Natural killer cell treated with Interleukin-12 subunit alpha and Interleukin-12 subunit beta and Interleukin-15 and Interleukin-18, amount 100 ng/mL, for 72 hours (primary cell): ENCODE measurements at regions not wholly inside any gene's neighbourhood (a gene's known extent, or its start where the extent isn't known, plus 50 kb on each side); places are given as distances from the start of the nearest gene placed in this dataset.
"Not testable (repeated sequence)": the region's sequence is repeated elsewhere in the genome, so short reads cannot be mapped to it uniquely, and the experiment has no call there.

Experiments used
- ATAC-seq, 2 donors: fragments of 150-1000 bp; cut with Tn5 transposase in 1 of 2; sonication (Bioruptor Pico), chemical (Tn5 transposase) in 1 of 2; 2 replicates each; pipeline ENCODE4 v1.10.0; 2021
- DNase-seq: peaks from one replicate; pipeline ENCODE4 v3.0.0; 2022; ENCODE audit warnings: low spot score
- H3K27ac Mint-ChIP-seq, 2 donors: 1 replicate in 1 of 2; 2 replicates in 1 of 2; pipeline ENCODE4 v1.8.0; 2022; ENCODE audit warnings: mixed read lengths in 2 of 2, mild to moderate bottlenecking in 1 of 2, moderate library complexity in 1 of 2
- H3K27me3 Mint-ChIP-seq, 2 donors: 1 replicate in 1 of 2; 2 replicates in 1 of 2; pipeline ENCODE4 v1.8.0; 2022; ENCODE audit warnings: mixed read lengths in 2 of 2
- H3K36me3 Mint-ChIP-seq: one replicate; pipeline ENCODE4 v1.8.0; 2022; ENCODE audit warnings: mixed read lengths
- H3K4me1 Mint-ChIP-seq, 2 donors: 1 replicate in 1 of 2; 2 replicates in 1 of 2; pipeline ENCODE4 v1.8.0; 2022; ENCODE audit warnings: low read depth in 2 of 2, mixed read lengths in 2 of 2, mild to moderate bottlenecking in 1 of 2
- H3K4me3 Mint-ChIP-seq: one replicate; pipeline ENCODE4 v1.8.0; 2022; ENCODE audit warnings: mixed read lengths
- H3K9me3 Mint-ChIP-seq: 2 replicates; pipeline ENCODE4 v1.8.0; 2022; ENCODE audit warnings: mixed read lengths

DNA sequence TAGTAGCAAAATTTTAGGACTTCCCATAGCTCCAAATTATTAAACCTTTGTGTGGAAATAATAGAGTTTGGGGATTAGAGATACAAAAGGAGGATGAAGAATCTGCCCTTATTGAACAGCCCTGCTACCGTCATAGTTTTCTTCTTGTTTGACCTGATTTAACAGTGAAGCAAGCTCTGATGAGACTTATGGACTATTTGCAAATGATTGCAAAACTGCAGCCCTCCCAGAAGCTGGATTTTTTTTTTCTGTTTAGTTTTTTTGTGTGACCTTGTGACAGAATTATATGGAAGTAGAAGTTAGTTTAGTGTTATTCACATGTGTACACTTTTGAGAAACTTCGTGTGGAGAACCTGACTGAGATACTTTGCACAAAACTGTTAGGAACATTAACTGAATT is 267.8 kb downstream of the KCNRG start:
- H3K9me3 Mint-ChIP-seq = peaks cover 6% of the 10 kb centered on the region
- H3K4me3 Mint-ChIP-seq = peak overlapping the region; percentile 16
- H3K27me3 Mint-ChIP-seq = peaks cover 0 to 4% of the 10 kb centered on the region in 2 donors
- H3K4me1 Mint-ChIP-seq = peaks cover 35 to 52% of the 10 kb centered on the region in 2 donors
- ATAC-seq = no peak
- peaks cover 16% of the 10 kb centered on the region for H3K36me3 Mint-ChIP-seq
- no peak for DNase-seq
- H3K27ac Mint-ChIP-seq = no peak overlapping the region

DNA sequence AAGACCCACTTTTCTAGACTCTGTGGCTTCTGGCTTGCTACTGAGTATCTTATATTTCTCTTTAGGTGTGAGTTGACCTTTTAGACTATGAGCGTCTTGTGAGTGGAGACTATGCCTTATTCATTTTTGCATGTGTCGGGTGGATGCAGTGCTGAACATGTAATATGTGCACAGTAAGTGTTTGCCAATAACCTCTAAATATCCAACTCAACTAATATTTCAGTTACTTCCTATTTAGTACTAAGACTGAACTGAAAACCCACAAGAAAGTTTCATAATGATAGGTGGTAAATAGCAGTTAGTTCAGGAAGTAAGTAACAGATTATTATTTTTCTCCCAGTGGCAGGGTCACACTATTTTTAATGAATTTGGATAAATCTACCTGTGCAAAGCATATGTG is 269.3 kb downstream of the KCNRG start:
- peaks cover 40 to 60% of the 10 kb centered on the region in 2 donors for H3K4me1 Mint-ChIP-seq
- H3K27me3 Mint-ChIP-seq = peaks cover 0 to 4% of the 10 kb centered on the region in 2 donors
- H3K36me3 Mint-ChIP-seq = peaks cover 16% of the 10 kb centered on the region

DNA sequence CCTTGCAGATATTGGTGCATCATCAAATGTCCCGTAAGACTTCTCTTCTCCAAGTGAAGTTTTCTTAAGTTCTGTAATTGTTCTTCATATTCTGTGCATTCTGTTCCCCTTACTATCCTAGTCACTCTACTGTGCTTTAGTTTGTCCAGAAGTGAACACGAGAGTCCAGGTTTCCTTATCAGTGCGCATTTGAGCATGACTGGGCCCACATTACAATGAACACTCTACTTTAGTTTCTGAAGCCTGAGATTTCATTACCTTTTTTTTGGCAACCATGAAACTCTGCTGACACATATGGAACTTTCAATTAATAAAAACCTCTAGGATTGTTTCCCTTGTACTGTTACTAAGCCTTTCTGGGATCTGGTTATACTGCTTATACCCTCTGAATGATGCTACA is 270.0 kb downstream of the KCNRG start:
- Mint-ChIP-seq H3K4me3 (peak overlapping the region; percentile 80), H3K9me3 (peaks cover 6% of the 10 kb centered on the region), H3K36me3 (peaks cover 16% of the 10 kb centered on the region), H3K27me3 (no peaks in the 10 kb centered on the region), H3K27ac (peak overlapping the region; percentile 77 to 78), H3K4me1 (peaks cover 47 to 62% of the 10 kb centered on the region in 2 donors)
- DNase-seq (no peak), ATAC-seq (no peak)

More for the DNA sequence above, 269.3 kb downstream of the KCNRG start:
- Mint-ChIP-seq H3K27ac (peak overlapping the region; percentile 77 to 78), H3K9me3 (peaks cover 6% of the 10 kb centered on the region), H3K4me3 (peak overlapping the region; percentile 80)
- DNase-seq (no peak), ATAC-seq (peak; percentile 77 to 90)

DNA sequence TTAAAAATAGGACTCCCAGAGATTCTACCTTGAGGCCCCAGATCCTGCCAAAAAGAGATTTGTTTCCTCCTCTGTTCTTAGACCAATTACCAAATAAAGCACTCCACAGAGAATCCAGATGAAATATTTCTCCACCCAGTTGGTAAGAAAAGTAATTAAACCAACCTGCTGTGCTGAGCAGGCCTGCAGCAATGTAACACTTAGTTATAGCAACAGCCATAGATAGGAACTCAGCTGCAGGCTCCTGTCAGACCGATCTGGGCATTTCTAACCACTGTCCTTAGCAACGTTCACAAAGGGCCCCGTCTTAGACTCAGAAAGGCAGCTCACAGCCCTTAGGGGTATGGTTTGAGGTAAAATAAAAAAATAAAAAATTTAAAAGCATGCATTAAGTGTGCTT is 271.1 kb downstream of the KCNRG start:
- DNase-seq (no peak), ATAC-seq (no peak)
- Mint-ChIP-seq H3K36me3 (peaks cover 16% of the 10 kb centered on the region), H3K9me3 (peaks cover 6% of the 10 kb centered on the region), H3K27me3 (no peaks in the 10 kb centered on the region), H3K4me3 (no peak overlapping the region), H3K27ac (peak overlapping the region; percentile 56 to 74), H3K4me1 (peaks cover 58 to 72% of the 10 kb centered on the region in 2 donors)

- Mint-ChIP-seq H3K4me3 (peak overlapping the region; percentile 66), H3K9me3 (no peaks in the 10 kb centered on the region), H3K36me3 (peaks cover 3% of the 10 kb centered on the region), H3K27me3 (no peaks in the 10 kb centered on the region), H3K27ac (peak overlapping the region; percentile 90 to 95), H3K4me1 (peaks cover 56 to 60% of the 10 kb centered on the region in 2 donors)
- ATAC-seq (peak; percentile 78 to 79), DNase-seq (no peak)
Observed at GRCh38 chr13:50290186-50290585, 274.9 kb downstream of the KCNRG start.

DNA sequence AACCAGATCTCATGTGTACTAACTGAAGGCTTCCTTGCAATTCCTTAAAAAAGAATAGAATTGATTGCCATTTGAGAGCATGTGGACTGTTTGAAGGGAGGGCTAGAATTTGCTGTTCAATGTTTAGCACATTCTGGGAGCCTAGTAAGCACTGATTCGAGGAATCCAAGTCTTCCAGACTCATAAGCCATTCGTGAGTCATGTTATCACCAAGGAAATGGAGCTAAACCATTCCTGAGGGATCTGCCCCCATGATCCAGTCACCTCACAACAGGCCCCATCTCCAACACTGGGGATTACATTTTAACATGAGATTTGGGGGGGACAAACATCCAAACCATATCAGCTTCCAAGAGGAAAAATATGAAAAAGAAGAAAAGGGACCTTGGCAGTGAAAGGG is 276.4 kb downstream of the KCNRG start:
- no peak for ATAC-seq

GRCh38 chr13:50292081-50292480 is 276.8 kb downstream of the KCNRG start:
- no peak for DNase-seq
- Mint-ChIP-seq H3K27me3 (peaks cover 0 to 2% of the 10 kb centered on the region in 2 donors), H3K4me3 (peak overlapping the region; percentile 66), H3K36me3 (peaks cover 17% of the 10 kb centered on the region), H3K4me1 (peaks cover 43 to 53% of the 10 kb centered on the region in 2 donors), H3K27ac (peak overlapping the region; percentile 90 to 95), H3K9me3 (no peaks in the 10 kb centered on the region)
- ATAC-seq = peak; percentile 73 to 87

More for the DNA sequence above, 276.4 kb downstream of the KCNRG start:
- Mint-ChIP-seq H3K36me3 (peaks cover 14% of the 10 kb centered on the region), H3K27me3 (no peaks in the 10 kb centered on the region), H3K4me3 (peak overlapping the region; percentile 66), H3K4me1 (peaks cover 45 to 51% of the 10 kb centered on the region in 2 donors), H3K9me3 (no peaks in the 10 kb centered on the region), H3K27ac (peak overlapping the region; percentile 90 to 95)
- no peak for DNase-seq

DNA sequence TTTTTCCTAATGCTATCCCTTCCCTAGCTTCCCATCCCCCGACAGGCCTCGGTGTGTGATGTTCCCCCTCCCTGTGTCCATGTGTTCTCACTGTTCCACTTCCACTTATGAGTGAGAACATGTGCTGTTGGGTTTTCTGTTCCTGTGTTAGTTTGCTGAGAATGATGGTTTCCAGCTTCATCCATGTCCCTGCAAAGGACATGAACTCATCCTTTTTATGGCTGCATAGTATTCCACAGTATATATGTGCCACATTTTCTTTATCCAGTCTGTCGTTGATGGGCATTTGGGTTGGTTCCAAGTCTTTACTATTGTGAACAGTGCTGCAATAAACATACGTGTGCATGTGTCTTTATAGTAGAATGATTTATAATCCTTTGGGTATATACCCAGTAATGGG is 279.2 kb downstream of the KCNRG start:
- Mint-ChIP-seq H3K27ac (peak overlapping the region in 1 of 2 donors; percentile 64), H3K4me1 (peaks cover 57 to 65% of the 10 kb centered on the region in 2 donors), H3K36me3 (peaks cover 32% of the 10 kb centered on the region)
- not testable (repeated sequence) for ATAC-seq, H3K9me3 Mint-ChIP-seq, DNase-seq, H3K27me3 Mint-ChIP-seq, H3K4me3 Mint-ChIP-seq

- peak overlapping the region; percentile 49 for H3K4me3 Mint-ChIP-seq
- H3K4me1 Mint-ChIP-seq = peaks cover 43 to 52% of the 10 kb centered on the region in 2 donors
- ATAC-seq = no peak
- peaks cover 33% of the 10 kb centered on the region for H3K36me3 Mint-ChIP-seq
- peak overlapping the region; percentile 64 to 70 for H3K27ac Mint-ChIP-seq
- DNase-seq = no peak
- peaks cover 4% of the 10 kb centered on the region for H3K9me3 Mint-ChIP-seq
- peaks cover 7% of the 10 kb centered on the region in 2 donors for H3K27me3 Mint-ChIP-seq
Observed at GRCh38 chr13:50299546-50300249, 284.5 kb downstream of the KCNRG start.

- Mint-ChIP-seq H3K4me3 (no peak overlapping the region), H3K27me3 (no peaks in the 10 kb centered on the region), H3K4me1 (peaks cover 26 to 41% of the 10 kb centered on the region in 2 donors), H3K27ac (peak overlapping the region in 1 of 2 donors; percentile 8), H3K36me3 (peaks cover 8% of the 10 kb centered on the region), H3K9me3 (peaks cover 6% of the 10 kb centered on the region)
- ATAC-seq (no peak), DNase-seq (no peak)
Observed at GRCh38 chr13:50303963-50304721, 288.9 kb downstream of the KCNRG start.

DNA sequence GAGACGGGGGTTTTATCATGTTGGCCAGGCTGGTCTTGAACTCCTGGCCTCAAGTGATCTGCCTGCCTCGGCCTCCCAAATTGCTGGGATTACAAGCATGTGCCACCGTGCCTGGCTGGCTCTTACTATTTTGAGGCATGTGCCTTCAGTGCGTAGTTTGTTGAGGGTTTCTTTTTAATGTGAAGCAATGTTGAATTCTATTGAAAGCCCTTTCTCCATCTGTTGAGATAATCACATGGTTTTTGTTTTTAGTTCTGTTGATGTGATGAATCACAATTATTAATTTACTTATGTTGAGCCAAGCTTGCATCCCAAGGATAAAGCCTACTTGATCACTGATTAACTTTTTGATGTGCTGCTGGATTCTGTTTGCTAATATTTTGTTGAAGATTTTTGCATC is 290.9 kb downstream of the KCNRG start:
- DNase-seq = no peak
- no peak for ATAC-seq
- H3K9me3 Mint-ChIP-seq = peaks cover 6% of the 10 kb centered on the region

DNA sequence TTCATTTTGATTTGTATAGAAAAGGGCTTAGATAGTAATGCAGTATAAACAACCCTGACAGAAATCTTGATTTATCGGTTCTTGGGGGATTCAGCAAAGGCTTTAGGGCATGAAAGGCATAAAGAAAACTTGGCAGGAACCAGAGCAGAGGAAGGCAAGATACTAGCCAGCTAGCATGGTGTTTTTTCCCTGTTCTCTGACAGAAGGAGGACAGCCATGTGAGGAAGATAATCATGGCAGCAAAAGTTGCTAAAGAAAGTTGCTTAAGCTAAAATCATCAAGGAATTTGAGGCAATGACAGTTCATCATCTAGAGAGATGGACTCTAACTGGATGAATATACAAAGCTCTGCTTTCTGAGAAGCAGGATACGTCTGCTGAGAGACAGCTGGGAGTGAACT is 294.1 kb downstream of the KCNRG start:
- H3K9me3 Mint-ChIP-seq = peaks cover 6% of the 10 kb centered on the region
- DNase-seq (no peak), ATAC-seq (no peak)
- no peak overlapping the region for H3K4me3 Mint-ChIP-seq
- peaks cover 15 to 28% of the 10 kb centered on the region in 2 donors for H3K4me1 Mint-ChIP-seq
- H3K27me3 Mint-ChIP-seq = no peaks in the 10 kb centered on the region
- H3K36me3 Mint-ChIP-seq = peaks cover 4% of the 10 kb centered on the region
- H3K27ac Mint-ChIP-seq = no peak overlapping the region

More for the DNA sequence above, 290.9 kb downstream of the KCNRG start:
- Mint-ChIP-seq H3K36me3 (peaks cover 4% of the 10 kb centered on the region), H3K27me3 (no peaks in the 10 kb centered on the region), H3K4me3 (no peak overlapping the region), H3K4me1 (peaks cover 19 to 33% of the 10 kb centered on the region in 2 donors), H3K27ac (no peak overlapping the region)

DNA sequence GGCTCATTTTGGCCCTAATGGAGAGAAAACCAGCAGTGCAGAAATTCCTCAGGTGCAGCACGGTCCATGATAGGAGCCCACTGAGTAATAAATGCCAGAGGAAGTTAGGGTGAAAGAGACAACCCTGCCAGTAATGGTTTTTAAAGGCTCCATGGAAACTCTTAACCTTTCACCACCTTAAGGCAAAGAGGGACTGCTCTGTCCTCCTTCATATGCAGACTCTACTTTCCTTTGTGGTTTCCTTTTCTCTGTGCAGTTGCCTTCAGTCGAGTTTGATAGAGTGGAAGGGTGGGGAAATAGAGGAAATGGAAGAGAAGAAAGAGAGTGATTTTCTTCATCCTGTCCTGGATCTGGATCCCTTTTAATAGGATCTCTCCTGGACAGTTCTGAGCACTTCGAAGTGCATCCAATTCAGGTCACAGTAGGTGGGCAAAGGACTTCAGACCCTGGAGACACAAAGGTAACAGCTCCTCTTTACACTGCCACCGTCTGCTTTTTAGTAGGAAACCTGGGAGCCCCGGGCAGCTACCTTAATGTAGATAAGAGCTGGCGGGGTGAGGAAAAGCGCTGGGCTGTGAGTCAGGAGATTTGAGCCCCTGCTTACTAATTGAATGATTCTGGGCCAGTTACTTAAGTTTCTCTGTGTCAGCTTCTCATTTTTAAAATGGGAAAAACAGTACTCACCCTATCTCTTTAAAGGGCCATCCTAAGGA is 294.8 kb downstream of the KCNRG start:
- H3K27me3 Mint-ChIP-seq = no peaks in the 10 kb centered on the region
- no peak overlapping the region for H3K27ac Mint-ChIP-seq
- no peak overlapping the region for H3K4me3 Mint-ChIP-seq
- H3K4me1 Mint-ChIP-seq = peaks cover 8 to 20% of the 10 kb centered on the region in 2 donors
- no peak for DNase-seq
- ATAC-seq = no peak
- peaks cover 4% of the 10 kb centered on the region for H3K36me3 Mint-ChIP-seq
- peaks cover 1% of the 10 kb centered on the region for H3K9me3 Mint-ChIP-seq
